CD14-positive monocyte (primary cell): ENCODE measurements at regions not wholly inside any gene's neighbourhood (a gene's known extent, or its start where the extent isn't known, plus 50 kb on each side); places are given as distances from the start of the nearest gene placed in this dataset.

Experiments
- DNase-seq, 3 donors: peaks; one replicate each; pipeline ENCODE4 v3.0.0-alpha.2; 2011 to 2022
- H2AFZ ChIP-seq: 2 replicates; pipeline ENCODE4 v1.6.0; 2012; ENCODE audit warnings: mild to moderate bottlenecking, low read depth, low read length, inconsistent platforms; ENCODE audit not compliant: insufficient read depth, poor library complexity, severe bottlenecking
- H3K27ac ChIP-seq, 2 donors: 1 replicate in 1 of 2; 2 replicates in 1 of 2; pipeline ENCODE4 v1.5.1; 2012 to 2013; ENCODE audit warnings: low read length in 2 of 2, control low read depth in 1 of 2, inconsistent platforms in 1 of 2, low read depth in 1 of 2, mild to moderate bottlenecking in 1 of 2
- H3K27me3 ChIP-seq, 2 donors: one replicate each; pipeline versions ENCODE4 v1.6.0 to v1.6.1; 2011 to 2013; ENCODE audit warnings: low read length in 2 of 2; ENCODE audit not compliant: control insufficient read depth in 2 of 2, insufficient read depth in 2 of 2
- H3K36me3 ChIP-seq, 2 donors: replicated peaks in 1 of 2; 1 replicate in 1 of 2; 2 replicates in 1 of 2; pipeline versions ENCODE4 v1.5.1 to v1.6.1; 2012 to 2013; ENCODE audit warnings: low read length in 2 of 2, control low read depth in 1 of 2, inconsistent platforms in 1 of 2, mild to moderate bottlenecking in 1 of 2; ENCODE audit not compliant: insufficient read depth in 2 of 2, control insufficient read depth in 1 of 2
- H3K4me1 ChIP-seq, 2 donors: 1 replicate in 1 of 2; 2 replicates in 1 of 2; pipeline versions ENCODE4 v1.5.1 to v1.6.1; 2012 to 2013; ENCODE audit warnings: low read length in 2 of 2, control low read depth in 1 of 2, inconsistent platforms in 1 of 2, mild to moderate bottlenecking in 1 of 2, moderate library complexity in 1 of 2; ENCODE audit not compliant: insufficient read depth in 2 of 2, control insufficient read depth in 1 of 2
- H3K4me2 ChIP-seq: replicated peaks from 2 replicates; pipeline ENCODE3; 2012; ENCODE audit warnings: low read length, moderate library complexity, mild to moderate bottlenecking; ENCODE audit not compliant: poor library complexity, severe bottlenecking; ENCODE audit errors: extremely low read depth
- H3K4me3 ChIP-seq, 3 experiments: fragments of 200-600 bp in 1 of 3; sonication (generic) in 1 of 3; replicated peaks in 1 of 3; 1 replicate in 2 of 3; 2 replicates in 1 of 3; pipeline ENCODE4 v1.5.1; 2011 to 2013; ENCODE audit warnings: low read length in 3 of 3, mild to moderate bottlenecking in 3 of 3, control low read depth in 2 of 3, low read depth in 2 of 3, inconsistent platforms in 1 of 3, moderate library complexity in 1 of 3
- H3K79me2 ChIP-seq: 2 replicates; pipeline ENCODE4 v1.6.0; 2012; ENCODE audit warnings: mild to moderate bottlenecking, control low read depth, inconsistent platforms, low read length, moderate library complexity; ENCODE audit not compliant: insufficient read depth
- H3K9ac ChIP-seq: 2 replicates; pipeline ENCODE4 v1.6.0; 2017; ENCODE audit warnings: low read length, mild to moderate bottlenecking; ENCODE audit not compliant: insufficient read depth, poor library complexity, severe bottlenecking
- H3K9me3 ChIP-seq, 2 donors: replicated peaks in 1 of 2; 1 replicate in 1 of 2; 2 replicates in 1 of 2; pipeline versions ENCODE4 v1.5.1 to v1.6.1; 2012 to 2013; ENCODE audit warnings: low read length in 2 of 2, control low read depth in 1 of 2; ENCODE audit not compliant: control insufficient read depth in 1 of 2, insufficient read depth in 1 of 2
- H4K20me1 ChIP-seq: 2 replicates; pipeline ENCODE4 v1.6.0; 2012; ENCODE audit warnings: mild to moderate bottlenecking, low read length, control low read depth, moderate library complexity; ENCODE audit not compliant: insufficient read depth
- H3K27ac Mint-ChIP-seq, 7 donors: one replicate each; pipeline ENCODE4 v1.8.0; 2020; ENCODE audit warnings: mild to moderate bottlenecking in 7 of 7, mixed read lengths in 7 of 7, moderate library complexity in 6 of 7, inconsistent platforms in 2 of 7
- H3K27me3 Mint-ChIP-seq, 3 donors: one replicate each; pipeline ENCODE4 v1.8.0; 2021 to 2022; ENCODE audit warnings: low read depth in 3 of 3, mild to moderate bottlenecking in 3 of 3, mixed read lengths in 3 of 3, moderate library complexity in 3 of 3, inconsistent platforms in 1 of 3
- H3K36me3 Mint-ChIP-seq, 2 donors: one replicate each; pipeline ENCODE4 v1.8.0; 2020; ENCODE audit warnings: mixed read lengths in 2 of 2, inconsistent platforms in 1 of 2, mild to moderate bottlenecking in 1 of 2
- H3K4me1 Mint-ChIP-seq: one replicate; pipeline ENCODE4 v1.8.0; 2020; ENCODE audit warnings: mild to moderate bottlenecking, mixed read lengths
- H3K4me3 Mint-ChIP-seq, 2 donors: one replicate each; pipeline ENCODE4 v1.8.0; 2020; ENCODE audit warnings: mild to moderate bottlenecking in 2 of 2, mixed read lengths in 2 of 2, moderate library complexity in 1 of 2
- H3K9me3 Mint-ChIP-seq, 7 donors: one replicate each; pipeline ENCODE4 v1.8.0; 2020 to 2022; ENCODE audit warnings: mixed read lengths in 7 of 7, mild to moderate bottlenecking in 6 of 7, moderate library complexity in 6 of 7, inconsistent platforms in 2 of 7
- WGBS: methylation state at CpG from one replicate; pipeline ENCODE4 v1.1.5; 2013; ENCODE audit warnings: missing lambda C conversion rate; ENCODE audit not compliant: insufficient coverage; 5-methylcytosine and 5-hydroxymethylcytosine counted together
- intact Hi-C, 2 donors: fragments of 100-400 bp; cut with micrococcal nuclease; formaldehyde crosslinking; loops; one replicate each; pipeline versions ENCODE4 v1.15.0 to v1.15.1; 2023
- TF ChIP-seq, protein P1 (sequence below): fragments of 200-600 bp; IDR thresholded peaks from one replicate; pipeline ENCODE4 v1.8.0; 2022; ENCODE audit warnings: antibody characterized with exemption, mild to moderate bottlenecking

DNA sequence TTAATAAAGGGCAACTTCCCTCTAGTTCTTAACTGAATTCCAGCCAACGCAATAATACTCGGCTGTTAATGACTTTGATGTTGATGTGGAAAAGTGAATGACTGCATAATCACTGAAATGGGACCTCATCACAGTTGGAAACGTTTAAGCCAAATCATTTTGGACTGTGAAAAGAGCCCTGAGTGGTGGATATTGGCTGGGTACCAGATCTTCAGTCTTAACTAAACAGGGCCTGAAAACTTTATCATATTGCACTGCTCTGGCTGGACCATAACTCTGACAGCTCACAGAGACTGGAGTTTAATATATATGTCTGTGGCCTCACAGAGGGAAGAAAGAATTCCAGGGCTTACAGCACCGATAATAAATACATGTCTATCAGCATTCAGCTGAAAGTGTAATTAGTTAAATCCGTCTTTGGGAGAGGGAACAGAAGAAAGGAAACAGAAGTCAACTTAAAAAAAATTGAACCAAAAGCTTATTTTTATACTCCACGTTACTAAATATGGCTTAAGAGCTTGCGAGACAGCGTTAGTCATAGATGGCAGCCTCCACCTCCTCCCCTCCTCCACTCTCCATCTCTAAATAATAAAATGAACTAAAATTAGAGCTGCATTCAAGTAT, 222.3 kb upstream of the CDIN1 start:
- H3K27ac ChIP-seq, result no peak overlapping the region
- no peaks in the 10 kb centered on the region for H3K36me3 ChIP-seq
- H3K9ac ChIP-seq, result no peak overlapping the region
- no peaks in the 10 kb centered on the region for H3K4me1 Mint-ChIP-seq
- no peaks in the 10 kb centered on the region for H3K36me3 Mint-ChIP-seq
- H3K4me1 ChIP-seq, result no peaks in the 10 kb centered on the region
- no peaks in the 10 kb centered on the region for H3K27me3 ChIP-seq
- TF ChIP-seq, protein P1, sequence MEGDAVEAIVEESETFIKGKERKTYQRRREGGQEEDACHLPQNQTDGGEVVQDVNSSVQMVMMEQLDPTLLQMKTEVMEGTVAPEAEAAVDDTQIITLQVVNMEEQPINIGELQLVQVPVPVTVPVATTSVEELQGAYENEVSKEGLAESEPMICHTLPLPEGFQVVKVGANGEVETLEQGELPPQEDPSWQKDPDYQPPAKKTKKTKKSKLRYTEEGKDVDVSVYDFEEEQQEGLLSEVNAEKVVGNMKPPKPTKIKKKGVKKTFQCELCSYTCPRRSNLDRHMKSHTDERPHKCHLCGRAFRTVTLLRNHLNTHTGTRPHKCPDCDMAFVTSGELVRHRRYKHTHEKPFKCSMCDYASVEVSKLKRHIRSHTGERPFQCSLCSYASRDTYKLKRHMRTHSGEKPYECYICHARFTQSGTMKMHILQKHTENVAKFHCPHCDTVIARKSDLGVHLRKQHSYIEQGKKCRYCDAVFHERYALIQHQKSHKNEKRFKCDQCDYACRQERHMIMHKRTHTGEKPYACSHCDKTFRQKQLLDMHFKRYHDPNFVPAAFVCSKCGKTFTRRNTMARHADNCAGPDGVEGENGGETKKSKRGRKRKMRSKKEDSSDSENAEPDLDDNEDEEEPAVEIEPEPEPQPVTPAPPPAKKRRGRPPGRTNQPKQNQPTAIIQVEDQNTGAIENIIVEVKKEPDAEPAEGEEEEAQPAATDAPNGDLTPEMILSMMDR, result no peak
- H3K9me3 ChIP-seq, result peaks cover 4 to 15% of the 10 kb centered on the region in 2 donors
- no peak overlapping the region for H2AFZ ChIP-seq
- H3K4me2 ChIP-seq, result no peak overlapping the region
- peak overlapping the region in 1 of 2 donors; percentile 55 for H3K4me3 Mint-ChIP-seq
- H3K27ac Mint-ChIP-seq, result no peak overlapping the region
- no peaks in the 10 kb centered on the region for H4K20me1 ChIP-seq
- H3K79me2 ChIP-seq, result no peaks in the 10 kb centered on the region
- intact Hi-C loops, result no loop called here
- DNase-seq, result no peak
- no peak overlapping the region for H3K4me3 ChIP-seq
- H3K9me3 Mint-ChIP-seq, result peaks cover 0 to 7% (median 5%) of the 10 kb centered on the region in 7 donors
- H3K27me3 Mint-ChIP-seq, result no peaks in the 10 kb centered on the region
- WGBS, result 0% methylated on average over 1 of the region's 8 CpGs

DNA sequence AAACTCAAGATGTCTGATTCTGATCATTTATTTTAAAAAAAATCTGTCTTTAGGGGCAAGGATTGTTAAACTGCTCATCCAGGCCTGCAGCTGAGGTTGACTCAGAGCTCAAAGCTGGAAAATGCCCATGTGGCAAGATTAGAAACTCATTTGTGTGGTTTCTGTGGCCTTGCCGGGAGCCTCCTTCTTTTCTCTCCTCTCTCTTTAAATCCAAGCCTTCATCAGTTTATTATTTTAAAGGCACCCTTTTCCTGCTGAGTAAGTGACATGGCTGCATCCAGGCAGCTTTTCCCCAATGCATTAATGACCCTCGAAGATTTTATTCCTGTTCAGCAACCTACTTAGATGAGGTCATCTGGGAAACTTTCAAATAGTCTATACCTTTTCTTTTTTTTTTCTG, 221.3 kb upstream of the CDIN1 start:
- H3K9me3 Mint-ChIP-seq, result peaks cover 0 to 12% (median 3%) of the 10 kb centered on the region in 7 donors
- H3K36me3 Mint-ChIP-seq, result no peaks in the 10 kb centered on the region
- Histone ChIP-seq H3K36me3 (no peaks in the 10 kb centered on the region), H3K79me2 (no peaks in the 10 kb centered on the region), H3K4me1 (no peaks in the 10 kb centered on the region), H3K9ac (no peak overlapping the region), H3K27ac (no peak overlapping the region), H3K9me3 (peaks cover 4 to 15% of the 10 kb centered on the region in 2 donors), H3K27me3 (no peaks in the 10 kb centered on the region), H4K20me1 (no peaks in the 10 kb centered on the region), H3K4me3 (no peak overlapping the region), H3K4me2 (no peak overlapping the region), H2AFZ (no peak overlapping the region)
- 50% methylated on average over 1 of the region's 2 CpGs for WGBS
- no peak for DNase-seq
- TF ChIP-seq, protein P1, result no peak
- H3K27ac Mint-ChIP-seq, result no peak overlapping the region
- intact Hi-C loops, result no loop called here
- H3K4me1 Mint-ChIP-seq, result no peaks in the 10 kb centered on the region
- H3K27me3 Mint-ChIP-seq, result no peaks in the 10 kb centered on the region
- H3K4me3 Mint-ChIP-seq, result no peak overlapping the region
